ENCODE measurements at regions not wholly inside any gene's neighbourhood (a gene's known extent, or its start where the extent isn't known, plus 50 kb on each side); places are given as distances from the start of the nearest gene placed in this dataset.
"Not testable (repeated sequence)": the region's sequence is repeated elsewhere in the genome, so short reads cannot be mapped to it uniquely, and the experiment has no call there.

DNA sequence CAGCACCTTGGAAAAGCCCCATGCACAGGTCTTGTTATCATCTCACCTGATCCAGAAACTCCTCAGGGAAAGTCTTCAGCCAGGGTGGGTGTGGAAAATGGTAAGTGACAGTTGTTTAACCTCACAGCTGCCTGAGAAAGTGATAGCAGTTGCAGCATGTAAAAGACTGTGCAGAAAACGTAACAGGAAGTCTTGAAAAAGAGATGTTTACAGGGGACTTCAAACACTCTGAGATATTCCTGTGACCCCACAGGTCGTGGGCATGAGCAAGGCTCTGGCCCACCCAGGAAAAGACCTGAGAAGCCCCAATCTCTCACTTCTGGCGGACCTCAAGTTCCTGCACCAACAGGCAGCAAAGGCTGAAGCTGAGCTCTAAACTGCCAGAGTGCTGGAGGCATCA, 826.9 kb downstream of the UQCRFS1 start:
- no peak for DNase-seq (ENCODE audit: low spot score)

DNA sequence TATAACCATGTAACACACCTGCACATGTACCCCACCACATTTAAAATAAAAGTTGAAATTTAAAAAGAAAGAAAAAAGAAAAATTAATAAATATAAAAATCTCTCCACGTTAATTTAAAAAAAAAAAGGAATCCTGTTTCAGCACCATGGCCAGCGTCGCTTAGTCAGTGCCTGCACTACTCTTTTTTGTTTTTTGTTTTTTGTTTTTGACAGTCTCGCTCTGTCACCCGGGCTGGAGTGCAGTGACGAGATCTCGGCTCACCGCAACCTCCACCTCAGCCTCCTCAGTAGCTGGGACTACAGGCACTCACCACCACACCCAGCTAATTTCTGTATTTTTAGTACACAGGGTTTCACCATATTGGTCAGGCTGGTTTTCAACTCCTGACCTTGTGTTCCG, 835.9 kb downstream of the UQCRFS1 start:
- DNase-seq (ENCODE audit: low spot score): peak; percentile 8

DNA sequence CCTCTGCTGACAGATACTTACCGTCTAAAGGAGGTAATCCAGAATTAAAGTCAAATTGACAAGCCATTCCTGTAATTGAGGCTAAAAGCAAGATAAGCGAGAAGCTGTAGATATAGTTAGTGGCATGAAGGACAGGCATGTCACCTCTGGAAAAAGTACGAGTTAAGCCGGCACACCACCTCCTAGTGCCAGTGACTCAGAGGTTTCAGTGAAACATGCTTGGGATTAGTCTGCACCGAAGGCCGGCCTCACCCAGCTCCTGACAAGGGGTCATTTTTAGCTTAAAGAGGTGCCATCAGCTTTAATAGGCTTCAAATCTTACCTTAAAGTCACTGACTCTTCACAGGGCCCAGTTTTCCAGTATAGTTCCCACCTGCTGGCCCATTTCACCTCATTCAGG, 838.0 kb downstream of the UQCRFS1 start:
- no peak for DNase-seq (ENCODE audit: low spot score)

DNA sequence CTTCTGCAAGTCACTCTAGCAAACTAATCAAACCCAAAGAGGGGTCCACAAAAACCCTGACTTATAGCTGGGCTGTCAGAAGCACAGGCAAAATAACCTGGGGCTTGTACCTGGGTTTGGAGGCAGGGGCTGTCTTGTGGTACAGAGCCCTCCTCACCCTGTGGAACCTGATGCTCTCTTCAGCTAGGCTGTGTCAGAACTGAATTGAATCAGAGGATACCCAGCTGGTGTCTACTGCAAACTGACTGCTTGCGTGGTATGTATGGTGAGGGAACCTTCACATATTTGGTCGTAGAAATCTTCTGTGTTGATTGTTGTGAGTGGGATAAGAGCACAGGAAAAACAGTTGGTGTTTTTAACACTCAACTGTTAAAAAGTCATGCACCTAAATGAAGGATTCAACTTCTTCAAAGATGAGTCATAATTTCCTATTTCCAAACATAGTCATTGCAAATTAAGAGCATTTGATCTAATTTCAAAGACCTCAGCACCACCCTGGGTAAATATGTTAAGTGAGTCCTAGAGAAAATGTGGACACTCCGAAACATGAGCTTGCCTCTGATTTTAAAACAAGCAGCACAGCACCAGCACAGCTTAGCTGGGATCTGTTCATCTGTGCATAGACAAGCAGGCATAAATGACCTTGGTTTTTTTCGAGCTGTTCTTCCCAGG, 840.2 kb downstream of the UQCRFS1 start:
- no peak for DNase-seq (ENCODE audit: low spot score)

DNA sequence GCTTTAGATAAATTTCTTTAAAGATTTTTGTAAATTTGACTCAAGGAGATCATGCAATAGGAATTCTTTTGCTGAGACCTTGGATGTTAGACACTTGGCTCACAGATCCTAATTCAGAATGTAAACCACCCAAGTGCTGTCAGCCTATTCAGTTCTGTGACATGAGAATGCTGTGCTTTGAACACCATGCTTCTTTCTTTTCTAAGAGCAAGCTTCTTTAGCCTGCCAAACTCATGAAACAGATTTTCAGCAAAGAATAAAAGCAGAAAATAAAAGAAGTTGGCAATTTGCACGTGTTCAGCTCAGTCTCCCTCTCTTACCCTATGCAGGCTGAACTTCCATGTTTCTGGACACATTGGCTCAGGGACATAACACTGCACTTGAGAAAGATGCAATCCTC, 845.8 kb downstream of the UQCRFS1 start:
- no peak for DNase-seq (ENCODE audit: low spot score)

DNA sequence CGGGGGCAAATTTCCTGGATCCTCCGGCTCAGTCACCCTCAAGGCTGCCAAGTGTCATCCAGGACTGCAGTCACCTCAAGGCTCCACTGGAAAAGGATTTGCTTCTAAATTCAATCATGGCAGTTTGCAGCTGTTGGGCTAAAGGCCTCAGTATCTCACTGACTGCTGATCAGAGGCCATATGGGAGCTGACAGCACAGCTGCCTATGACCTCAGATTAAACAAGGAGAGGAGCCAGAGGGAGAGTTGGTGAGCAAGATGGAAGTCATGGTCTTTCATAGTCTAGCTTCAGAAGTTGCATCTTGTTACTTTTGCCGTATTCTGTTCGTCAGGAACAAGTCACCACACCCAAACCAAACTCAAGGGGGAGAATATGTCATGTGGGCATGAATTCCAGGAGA, 849.7 kb downstream of the UQCRFS1 start:
- no peak for DNase-seq (ENCODE audit: low spot score)

DNA sequence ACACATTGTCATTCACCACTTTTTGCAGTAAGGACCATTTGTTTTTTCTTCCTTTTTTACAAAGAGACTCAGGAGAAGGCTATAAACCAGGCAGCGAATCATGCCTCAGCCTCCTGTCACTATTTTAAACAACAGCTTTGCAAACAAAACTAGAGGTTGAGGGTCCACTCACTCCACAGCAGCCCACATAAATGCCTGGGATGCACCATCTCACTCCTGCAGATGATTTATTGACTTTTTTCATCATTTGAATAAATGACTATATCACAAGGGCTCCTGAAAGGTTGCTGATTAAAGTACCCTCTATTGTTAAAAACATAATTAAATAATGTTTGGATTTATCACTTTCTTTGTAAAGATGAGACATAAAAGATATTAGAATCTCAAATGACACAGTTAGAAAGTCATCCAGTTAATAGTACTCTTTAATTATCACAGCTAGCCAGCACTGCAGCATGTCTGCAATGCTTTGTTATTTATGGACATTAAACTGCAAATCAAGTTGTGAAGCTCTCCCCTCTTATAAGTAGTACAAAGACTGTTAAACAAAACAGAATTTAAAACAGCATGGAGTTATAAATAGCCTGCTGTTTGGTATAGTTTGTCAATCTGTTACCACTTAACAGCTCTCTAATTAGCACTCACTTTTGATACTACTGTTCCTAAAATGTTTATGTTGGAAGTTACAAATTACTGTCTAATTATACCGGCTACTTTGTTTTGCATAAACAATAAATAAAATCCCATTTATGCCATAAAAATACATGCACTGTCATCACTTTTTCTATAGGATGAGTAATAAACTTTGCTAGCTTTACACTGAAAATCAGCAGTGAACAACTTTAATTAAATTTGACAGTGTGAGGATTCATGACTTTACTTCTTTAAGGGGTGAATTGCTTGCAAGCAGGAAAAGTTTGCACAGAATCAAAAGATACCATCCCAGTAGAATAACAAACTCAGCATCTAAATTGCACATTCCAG, 853.2 kb downstream of the UQCRFS1 start:
- no peak for DNase-seq (ENCODE audit: low spot score)

DNA sequence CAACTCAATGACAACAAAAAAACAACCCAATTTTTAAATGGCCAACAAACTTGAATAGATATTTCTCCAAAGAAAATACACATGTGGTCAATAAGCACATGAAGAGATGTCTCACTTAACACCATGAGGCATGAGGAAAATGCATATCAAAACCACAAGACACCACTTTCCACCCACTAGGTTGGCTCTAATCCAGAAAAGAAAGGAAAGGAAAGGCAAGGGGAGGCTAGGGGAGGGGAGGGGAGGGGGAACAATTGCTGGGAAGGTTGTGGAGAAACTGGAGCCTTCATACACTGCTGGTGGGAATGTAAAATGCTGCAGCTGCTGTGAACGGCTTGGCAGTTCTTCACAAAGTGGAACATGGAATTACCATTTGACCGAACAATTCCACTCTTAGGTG, 854.3 kb downstream of the UQCRFS1 start:
- no peak for DNase-seq (ENCODE audit: low spot score)

DNA sequence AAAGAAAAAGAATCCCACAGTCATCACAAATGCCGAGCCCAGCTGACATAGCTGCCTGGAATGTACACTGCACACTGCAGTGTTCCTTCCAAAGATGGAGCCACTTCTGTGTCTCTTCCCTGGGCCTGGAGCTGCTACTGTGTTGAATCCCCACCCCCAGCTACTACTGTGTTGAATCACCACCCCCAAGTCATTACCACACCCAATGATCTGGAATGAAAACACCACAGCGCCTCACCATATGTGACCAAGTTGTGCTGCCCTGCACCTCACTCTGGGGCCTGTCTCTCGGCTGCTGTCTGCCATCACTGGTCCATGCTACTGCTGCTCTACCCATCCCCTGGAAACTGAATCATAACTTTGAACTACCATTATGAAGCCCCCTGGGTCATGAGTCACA, 861.2 kb downstream of the UQCRFS1 start:
- DNase-seq (ENCODE audit: low spot score): no peak

DNA sequence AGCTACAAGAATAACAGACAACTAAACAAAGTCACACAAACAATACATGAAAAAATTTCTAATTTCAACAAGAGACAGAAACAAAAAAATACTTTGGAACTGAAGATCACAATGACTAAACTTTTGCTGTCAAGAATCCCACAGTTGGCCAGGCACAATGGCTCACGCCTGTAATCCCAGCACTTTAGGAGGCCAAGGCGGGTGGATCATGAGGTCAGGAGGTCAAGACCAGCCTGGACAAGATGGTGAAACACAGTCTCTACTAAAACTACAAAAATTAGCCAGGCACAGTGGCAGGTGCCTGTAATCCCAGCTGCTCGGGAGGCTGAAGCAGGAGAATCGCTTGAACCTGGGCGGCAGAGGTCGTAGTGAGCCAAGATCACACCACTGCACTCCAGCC, 861.6 kb downstream of the UQCRFS1 start:
- DNase-seq (ENCODE audit: low spot score): not testable (repeated sequence)

DNA sequence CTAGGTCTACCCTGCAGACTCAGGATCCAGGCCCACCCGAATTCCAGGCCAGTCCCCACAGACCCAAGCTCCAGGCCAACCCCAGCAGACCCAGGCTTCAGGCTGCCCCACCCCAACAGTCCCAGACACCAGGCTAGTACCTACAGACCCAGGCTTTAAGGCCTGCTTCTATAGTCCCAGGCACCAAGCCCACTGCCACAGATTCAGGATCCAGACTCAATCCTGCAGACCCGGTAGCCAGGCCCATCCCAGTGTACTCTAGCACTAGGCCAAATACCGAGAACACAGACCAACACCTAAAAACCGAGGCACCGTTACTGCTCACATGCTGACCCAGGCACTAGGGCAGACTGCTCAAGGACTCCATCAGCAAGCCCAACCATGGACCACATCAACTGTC, 862.3 kb downstream of the UQCRFS1 start:
- no peak for DNase-seq (ENCODE audit: low spot score)

DNA sequence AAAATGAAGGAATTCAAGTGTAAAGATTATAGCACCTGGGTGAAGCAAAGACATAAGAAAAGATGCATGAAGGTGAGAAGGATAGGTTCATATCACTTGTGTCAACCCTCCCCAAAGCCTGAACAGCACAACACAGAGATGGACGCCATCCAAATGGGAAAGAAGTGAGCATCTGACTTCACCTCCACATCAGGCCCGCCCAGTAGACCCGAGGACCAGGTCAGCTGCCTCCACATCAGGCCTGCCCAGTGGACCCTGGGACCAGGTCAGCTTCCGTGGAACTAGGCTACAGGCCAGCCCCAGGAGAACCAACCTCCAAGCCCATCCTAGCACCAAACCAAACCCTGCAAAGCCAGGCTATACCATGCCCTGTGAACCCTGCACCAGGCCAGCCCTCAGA, 862.9 kb downstream of the UQCRFS1 start:
- no peak for DNase-seq (ENCODE audit: low spot score)

DNA sequence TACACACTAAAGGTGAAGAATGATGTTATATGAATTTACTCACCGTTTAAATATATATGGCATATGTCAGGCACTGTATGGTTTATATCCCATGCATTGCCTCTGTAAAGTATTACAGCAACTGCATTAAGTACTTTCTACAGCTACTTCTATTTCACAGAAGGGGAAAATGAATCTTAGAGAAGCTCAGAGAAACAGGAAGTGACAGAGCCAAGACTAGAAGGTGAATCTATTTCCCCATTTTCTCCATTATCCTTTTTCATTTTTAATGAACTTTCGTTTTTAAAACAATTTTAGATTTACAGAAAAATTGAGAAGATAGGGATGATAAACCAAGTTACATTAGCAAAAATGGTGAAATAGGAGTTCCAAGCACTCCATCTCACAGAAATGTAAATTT, 863.3 kb downstream of the UQCRFS1 start:
- DNase-seq (ENCODE audit: low spot score): no peak

DNA sequence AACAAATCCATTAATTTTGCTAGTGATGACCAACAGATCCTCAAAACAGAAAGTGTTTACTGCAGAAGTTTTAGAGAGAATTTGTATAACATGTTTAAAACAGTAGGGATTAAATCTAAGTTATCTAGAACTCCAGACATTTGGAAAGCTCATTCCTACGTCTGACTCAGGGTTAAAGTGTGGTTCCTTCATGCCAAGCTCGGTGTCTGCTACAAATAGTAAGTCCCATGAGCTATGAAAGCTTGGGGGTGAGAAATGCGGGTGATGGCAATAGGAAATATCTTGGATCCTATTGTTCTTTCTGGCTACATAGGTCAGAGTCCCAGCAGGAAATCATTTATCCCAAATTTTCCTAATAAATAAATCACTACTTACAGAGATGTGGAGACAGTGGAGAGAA, 867.1 kb downstream of the UQCRFS1 start:
- no peak for DNase-seq (ENCODE audit: low spot score)

DNA sequence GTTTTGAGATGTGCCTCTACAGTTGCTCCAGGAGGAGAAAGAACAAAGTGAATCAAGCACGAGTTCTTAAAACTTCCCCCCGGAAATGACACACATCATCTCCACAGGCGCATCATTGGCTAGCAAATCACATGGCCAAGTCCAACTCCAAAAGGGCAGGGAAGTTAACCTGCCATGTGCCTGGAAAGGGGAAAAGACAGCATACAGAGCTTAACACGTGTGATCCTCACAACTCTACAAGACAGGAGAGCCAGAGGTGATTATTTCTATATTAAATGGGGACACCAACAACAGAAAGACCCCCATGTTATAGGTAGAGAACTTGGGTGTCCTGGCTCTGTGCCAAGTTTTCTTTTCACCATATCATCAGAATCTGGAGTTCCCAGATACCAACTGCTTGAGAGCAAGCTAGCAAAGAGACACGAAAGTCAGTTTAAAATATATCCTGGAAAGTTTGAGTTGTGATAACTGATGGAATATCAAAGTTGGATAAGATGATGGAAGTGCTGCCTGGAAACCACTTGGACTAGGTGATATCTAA, 871.1 kb downstream of the UQCRFS1 start:
- no peak for DNase-seq (ENCODE audit: low spot score)

DNA sequence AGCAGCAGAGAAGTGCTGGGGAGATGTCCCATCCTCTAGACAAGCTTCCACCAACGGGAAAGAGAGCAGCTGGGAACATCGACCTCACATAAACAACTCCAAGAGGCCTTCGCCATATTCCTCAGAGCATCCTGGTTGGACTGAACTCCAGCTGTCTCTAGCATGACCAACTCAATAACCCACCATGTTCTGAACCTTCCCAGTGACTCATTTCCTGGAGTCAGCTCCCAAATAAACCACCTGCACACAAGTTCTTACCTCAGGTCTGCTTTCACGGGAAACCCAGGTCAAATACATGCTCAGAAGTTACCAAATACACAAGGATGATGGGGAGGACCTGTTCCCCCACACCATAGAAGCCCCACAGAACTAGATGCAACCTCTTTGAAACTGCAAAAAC, 878.5 kb downstream of the UQCRFS1 start:
- no peak for DNase-seq (ENCODE audit: low spot score)

DNA sequence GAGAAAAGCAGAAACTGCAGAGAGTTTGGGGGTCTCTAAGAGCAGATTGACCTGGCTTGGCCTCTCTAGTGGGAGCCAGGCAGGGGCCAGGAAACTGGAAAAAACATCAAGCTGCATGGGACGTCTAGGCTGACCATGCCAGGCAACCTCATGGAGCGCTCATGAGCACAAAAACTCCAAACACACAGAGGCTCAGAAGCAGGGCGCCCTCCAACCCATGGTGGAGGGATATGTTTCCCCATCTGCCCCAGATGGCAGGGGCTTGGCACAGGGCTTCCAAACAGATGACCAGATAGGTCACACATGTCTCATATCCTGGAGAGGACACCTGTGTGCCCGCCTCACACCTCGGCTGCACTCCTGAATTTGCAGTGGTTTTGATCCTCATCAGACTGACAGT, 879.0 kb downstream of the UQCRFS1 start:
- no peak for DNase-seq (ENCODE audit: low spot score)

DNA sequence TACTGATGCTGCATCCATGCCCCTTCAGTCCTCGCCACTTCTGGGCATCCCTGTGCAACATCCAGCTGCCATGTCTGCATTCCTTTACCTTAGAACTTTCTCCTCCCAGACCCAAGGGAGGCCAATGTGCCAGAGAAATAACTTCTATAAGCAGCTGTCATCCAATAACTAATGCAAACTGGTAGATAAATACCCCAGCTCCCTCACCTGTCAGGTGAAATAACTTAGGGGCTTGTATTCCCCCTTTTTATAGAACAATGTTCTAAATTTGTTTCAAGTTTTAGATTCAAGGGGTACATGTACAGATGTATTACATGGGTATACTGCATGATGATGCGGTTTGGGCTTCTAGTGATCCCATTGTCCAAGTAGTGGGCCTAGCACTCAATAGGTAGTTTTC, 880.1 kb downstream of the UQCRFS1 start:
- no peak for DNase-seq (ENCODE audit: low spot score)

DNA sequence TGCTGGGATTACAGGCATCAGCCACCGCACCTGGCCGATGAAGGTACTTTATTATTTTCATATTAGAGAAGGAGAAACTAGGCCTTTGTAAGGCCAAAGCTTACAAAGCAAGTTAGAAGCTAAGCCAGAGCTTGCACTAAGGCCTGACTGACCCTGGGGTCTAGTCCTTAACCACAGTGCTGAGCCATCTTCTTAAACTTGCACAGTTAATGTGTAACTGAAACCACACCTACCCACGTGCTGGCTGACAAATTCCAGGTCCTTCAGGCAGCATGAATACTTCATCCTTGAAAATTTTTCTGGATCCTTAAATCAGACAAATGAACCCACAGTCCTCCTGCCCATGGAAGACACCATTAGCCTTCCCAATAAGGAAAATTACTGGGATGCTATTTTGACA, 880.6 kb downstream of the UQCRFS1 start:
- no peak for DNase-seq (ENCODE audit: low spot score)

DNA sequence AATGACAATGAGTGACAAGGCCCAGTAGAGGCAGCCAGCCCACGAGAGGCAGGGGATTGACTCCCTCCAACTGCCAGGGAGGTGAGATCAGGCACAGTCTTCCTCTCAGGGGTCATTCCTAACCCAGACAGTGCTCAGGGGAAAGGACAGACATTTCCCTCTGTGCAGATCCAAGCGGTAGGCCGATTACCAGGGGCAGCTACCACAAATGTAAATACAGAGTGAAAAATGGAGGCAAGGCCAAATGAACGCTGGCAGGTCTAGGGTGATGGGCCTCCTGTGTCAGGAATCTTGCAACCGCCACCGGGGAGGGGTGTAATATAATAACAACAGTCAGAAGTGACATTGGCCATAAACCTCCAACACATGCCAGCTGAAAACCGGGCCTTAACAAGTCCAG, 881.4 kb downstream of the UQCRFS1 start:
- no peak for DNase-seq (ENCODE audit: low spot score)

DNA sequence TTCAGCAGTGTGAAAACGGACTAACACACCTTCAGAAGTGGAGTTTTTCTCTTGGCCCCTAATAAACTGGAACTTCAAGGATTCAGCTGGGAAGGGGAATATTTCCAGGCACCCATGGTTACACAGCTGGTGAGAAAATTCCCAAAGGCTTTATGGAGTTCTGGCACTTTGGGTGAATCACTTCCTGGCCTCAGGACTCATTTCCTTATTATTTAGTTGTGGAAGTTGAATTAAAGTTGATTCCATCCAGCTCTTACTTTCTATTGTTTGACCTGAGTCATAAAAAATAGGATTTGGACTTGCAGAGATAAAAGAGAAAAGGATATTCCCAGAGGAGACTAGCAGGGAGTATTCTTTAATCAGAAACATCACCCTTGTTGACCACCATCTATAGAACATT, 882.1 kb downstream of the UQCRFS1 start:
- DNase-seq (ENCODE audit: low spot score): no peak

DNA sequence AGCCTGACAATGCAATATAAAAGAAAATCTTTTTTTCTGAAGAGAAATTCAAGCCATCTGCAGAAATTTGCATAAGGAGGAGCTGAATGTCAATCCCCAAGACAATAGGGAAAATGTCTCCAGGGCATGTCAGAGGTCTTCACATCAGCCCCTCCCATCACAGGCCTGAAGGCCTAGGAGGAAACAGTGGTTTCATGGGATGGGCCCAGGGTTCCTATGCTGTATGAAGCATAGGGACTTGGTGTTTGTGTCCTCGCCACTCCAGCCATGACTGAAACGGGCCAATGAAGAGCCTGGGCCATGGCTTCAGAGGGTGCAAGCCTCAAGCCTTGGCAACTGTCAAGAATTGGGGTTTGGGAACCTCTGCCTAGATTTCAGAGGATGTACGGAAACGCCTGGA, 883.5 kb downstream of the UQCRFS1 start:
- no peak for DNase-seq (ENCODE audit: low spot score)

DNA sequence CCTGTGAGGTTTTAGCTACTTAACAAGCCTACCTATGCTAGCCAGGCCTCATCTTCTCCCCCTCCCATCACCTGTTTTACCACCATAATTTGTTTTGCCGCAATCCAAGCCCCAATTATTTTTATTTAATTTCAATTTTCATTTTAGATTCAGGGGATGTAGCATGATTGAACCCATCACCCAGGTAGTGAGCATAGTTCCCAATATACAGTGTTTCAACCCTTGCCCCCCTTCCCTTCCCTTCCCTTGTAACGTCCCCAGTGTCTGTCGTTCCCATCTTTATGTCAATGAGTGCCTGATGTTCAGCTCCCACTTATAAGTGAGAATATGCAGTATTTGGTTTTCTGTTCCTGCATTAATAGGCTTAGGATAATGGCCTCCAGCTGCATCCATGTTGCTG, 885.0 kb downstream of the UQCRFS1 start:
- no peak for DNase-seq (ENCODE audit: low spot score)

All from HT-29 (cell line).